ENCODE measurements at regions not wholly inside any gene's neighbourhood (a gene's known extent, or its start where the extent isn't known, plus 50 kb on each side); places are given as distances from the start of the nearest gene placed in this dataset.

DNA sequence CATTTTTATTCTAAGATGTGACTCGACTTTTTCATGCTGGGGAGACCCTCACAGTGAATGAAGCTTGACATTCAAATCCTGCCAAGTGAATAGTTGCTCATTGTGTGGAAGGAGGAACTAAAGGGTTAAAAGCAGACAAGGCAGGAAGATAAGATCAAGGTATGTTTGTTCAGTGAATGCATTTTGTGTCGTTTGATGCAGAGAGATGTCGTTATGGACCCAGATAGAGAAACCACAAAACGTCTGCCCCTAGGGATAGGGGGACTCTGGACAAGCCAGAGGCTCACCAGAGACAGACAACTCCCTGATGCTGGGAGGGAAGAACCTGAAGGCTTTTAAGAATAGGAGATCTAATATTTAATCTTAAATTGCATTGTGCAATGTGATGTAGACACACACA, 72.5 kb upstream of the MYL2 start:
- no peak for TF ChIP-seq ESRRG (CRISPR knock-in tag; IDR thresholded peaks at IDR 0.05)
- TF ChIP-seq, protein P1, sequence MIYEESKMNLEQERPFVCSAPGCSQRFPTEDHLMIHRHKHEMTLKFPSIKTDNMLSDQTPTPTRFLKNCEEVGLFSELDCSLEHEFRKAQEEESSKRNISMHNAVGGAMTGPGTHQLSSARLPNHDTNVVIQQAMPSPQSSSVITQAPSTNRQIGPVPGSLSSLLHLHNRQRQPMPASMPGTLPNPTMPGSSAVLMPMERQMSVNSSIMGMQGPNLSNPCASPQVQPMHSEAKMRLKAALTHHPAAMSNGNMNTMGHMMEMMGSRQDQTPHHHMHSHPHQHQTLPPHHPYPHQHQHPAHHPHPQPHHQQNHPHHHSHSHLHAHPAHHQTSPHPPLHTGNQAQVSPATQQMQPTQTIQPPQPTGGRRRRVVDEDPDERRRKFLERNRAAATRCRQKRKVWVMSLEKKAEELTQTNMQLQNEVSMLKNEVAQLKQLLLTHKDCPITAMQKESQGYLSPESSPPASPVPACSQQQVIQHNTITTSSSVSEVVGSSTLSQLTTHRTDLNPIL (CRISPR knock-in tag; IDR thresholded peaks at IDR 0.05; ENCODE audit: low read depth): no peak
- TF ChIP-seq ARNTL (CRISPR knock-in tag; IDR thresholded peaks at IDR 0.05; ENCODE audit: borderline replicate concordance, low read depth): no peak
- TF ChIP-seq OSR1 (CRISPR knock-in tag; IDR thresholded peaks at IDR 0.05): no peak
- no peak for TF ChIP-seq PPARA (CRISPR knock-in tag; IDR thresholded peaks at IDR 0.05; ENCODE audit: borderline replicate concordance)
- no peak for TF ChIP-seq ZFP30 (CRISPR knock-in tag; IDR thresholded peaks at IDR 0.05)
- TF ChIP-seq, protein P2, sequence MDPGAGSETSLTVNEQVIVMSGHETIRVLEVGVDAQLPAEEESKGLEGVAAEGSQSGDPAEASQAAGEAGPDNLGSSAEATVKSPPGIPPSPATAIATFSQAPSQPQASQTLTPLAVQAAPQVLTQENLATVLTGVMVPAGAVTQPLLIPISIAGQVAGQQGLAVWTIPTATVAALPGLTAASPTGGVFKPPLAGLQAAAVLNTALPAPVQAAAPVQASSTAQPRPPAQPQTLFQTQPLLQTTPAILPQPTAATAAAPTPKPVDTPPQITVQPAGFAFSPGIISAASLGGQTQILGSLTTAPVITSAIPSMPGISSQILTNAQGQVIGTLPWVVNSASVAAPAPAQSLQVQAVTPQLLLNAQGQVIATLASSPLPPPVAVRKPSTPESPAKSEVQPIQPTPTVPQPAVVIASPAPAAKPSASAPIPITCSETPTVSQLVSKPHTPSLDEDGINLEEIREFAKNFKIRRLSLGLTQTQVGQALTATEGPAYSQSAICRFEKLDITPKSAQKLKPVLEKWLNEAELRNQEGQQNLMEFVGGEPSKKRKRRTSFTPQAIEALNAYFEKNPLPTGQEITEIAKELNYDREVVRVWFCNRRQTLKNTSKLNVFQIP (CRISPR knock-in tag; IDR thresholded peaks at IDR 0.05; ENCODE audit: borderline replicate concordance, low read depth): no peak
- no peak for TF ChIP-seq BACH2 (CRISPR knock-in tag; IDR thresholded peaks at IDR 0.05; ENCODE audit: borderline replicate concordance)
- TF ChIP-seq TOX (CRISPR knock-in tag; IDR thresholded peaks at IDR 0.05; ENCODE audit: borderline replicate concordance): no peak
- no peak for TF ChIP-seq ZNF8 (CRISPR knock-in tag; IDR thresholded peaks at IDR 0.05)
- TF ChIP-seq TCF4 (CRISPR knock-in tag; IDR thresholded peaks at IDR 0.05; ENCODE audit: borderline replicate concordance): no peak
- TF ChIP-seq ZNF70 (CRISPR knock-in tag; IDR thresholded peaks at IDR 0.05): no peak
- no peak for TF ChIP-seq ZFP3 (CRISPR knock-in tag; IDR thresholded peaks at IDR 0.05)
- no peak for TF ChIP-seq SNAI2 (CRISPR knock-in tag; IDR thresholded peaks at IDR 0.05)
- TF ChIP-seq, protein P3, sequence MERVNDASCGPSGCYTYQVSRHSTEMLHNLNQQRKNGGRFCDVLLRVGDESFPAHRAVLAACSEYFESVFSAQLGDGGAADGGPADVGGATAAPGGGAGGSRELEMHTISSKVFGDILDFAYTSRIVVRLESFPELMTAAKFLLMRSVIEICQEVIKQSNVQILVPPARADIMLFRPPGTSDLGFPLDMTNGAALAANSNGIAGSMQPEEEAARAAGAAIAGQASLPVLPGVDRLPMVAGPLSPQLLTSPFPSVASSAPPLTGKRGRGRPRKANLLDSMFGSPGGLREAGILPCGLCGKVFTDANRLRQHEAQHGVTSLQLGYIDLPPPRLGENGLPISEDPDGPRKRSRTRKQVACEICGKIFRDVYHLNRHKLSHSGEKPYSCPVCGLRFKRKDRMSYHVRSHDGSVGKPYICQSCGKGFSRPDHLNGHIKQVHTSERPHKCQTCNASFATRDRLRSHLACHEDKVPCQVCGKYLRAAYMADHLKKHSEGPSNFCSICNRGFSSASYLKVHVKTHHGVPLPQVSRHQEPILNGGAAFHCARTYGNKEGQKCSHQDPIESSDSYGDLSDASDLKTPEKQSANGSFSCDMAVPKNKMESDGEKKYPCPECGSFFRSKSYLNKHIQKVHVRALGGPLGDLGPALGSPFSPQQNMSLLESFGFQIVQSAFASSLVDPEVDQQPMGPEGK (CRISPR knock-in tag; IDR thresholded peaks at IDR 0.05; ENCODE audit: borderline replicate concordance): no peak
- no peak for ATAC-seq

DNA sequence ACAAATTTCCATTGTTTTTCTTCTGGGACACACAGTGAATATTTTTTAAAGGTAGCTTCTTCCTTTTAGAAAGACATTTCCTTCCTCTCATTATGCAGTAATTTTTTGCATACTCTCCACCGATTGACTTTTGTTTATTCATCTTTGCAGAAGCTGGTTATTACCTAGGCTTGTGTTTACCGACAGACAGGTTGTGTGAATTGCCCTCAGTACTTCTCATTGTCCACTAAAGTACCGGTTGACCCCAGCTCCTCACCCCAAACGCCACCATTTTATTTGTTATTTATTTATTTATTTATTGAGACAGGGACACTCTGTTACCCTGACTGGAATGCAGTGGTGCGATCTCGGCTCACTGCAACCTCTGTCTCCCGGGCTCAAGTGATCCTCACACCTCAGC, 63.4 kb upstream of the MYL2 start:
- no peak for TF ChIP-seq TCF4 (CRISPR knock-in tag; IDR thresholded peaks at IDR 0.05; ENCODE audit: borderline replicate concordance)
- TF ChIP-seq, protein P3 (CRISPR knock-in tag; IDR thresholded peaks at IDR 0.05; ENCODE audit: borderline replicate concordance): no peak
- no peak for TF ChIP-seq ISL1 (CRISPR knock-in tag; IDR thresholded peaks at IDR 0.05)
- no peak for TF ChIP-seq ZNF8 (CRISPR knock-in tag; IDR thresholded peaks at IDR 0.05)
- TF ChIP-seq ESRRG (CRISPR knock-in tag; IDR thresholded peaks at IDR 0.05): no peak
- TF ChIP-seq ZC3H10 (CRISPR knock-in tag; IDR thresholded peaks at IDR 0.05): no peak
- TF ChIP-seq ZNF565 (CRISPR knock-in tag; conservative IDR thresholded peaks at IDR 0.05; ENCODE audit: low read depth): no peak
- TF ChIP-seq, protein P2 (CRISPR knock-in tag; IDR thresholded peaks at IDR 0.05; ENCODE audit: borderline replicate concordance, low read depth): no peak
- TF ChIP-seq PPARA (CRISPR knock-in tag; IDR thresholded peaks at IDR 0.05; ENCODE audit: borderline replicate concordance): no peak
- TF ChIP-seq CSDC2 (CRISPR knock-in tag; IDR thresholded peaks at IDR 0.05): no peak
- no peak for TF ChIP-seq SNAI2 (CRISPR knock-in tag; IDR thresholded peaks at IDR 0.05)
- TF ChIP-seq GLIS3 (CRISPR knock-in tag; IDR thresholded peaks at IDR 0.05): no peak
- ATAC-seq: no peak

DNA sequence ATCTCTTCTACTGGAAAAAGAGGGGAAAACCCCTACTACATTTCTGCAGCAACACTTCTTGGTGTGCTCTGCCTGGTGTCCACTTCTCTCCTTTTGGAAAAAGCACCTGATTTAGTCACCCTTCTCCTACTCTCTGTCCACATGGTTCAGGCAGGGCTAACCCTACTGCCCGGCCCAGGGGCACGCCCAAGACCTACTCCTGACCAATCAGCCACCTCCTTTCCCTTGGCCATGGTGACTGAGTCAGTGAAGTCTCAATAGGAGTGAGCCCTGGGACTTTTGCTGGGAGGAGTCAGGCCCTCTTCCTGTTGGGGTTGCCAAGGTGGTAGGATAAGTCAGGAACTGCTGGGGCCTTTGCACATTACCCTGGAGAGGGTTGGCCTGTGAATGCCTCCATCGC, 52.5 kb upstream of the MYL2 start:
- ATAC-seq: no peak
- TF ChIP-seq GLIS3 (CRISPR knock-in tag; IDR thresholded peaks at IDR 0.05) (no peak), ISL1 (CRISPR knock-in tag; IDR thresholded peaks at IDR 0.05) (no peak), SNAI2 (CRISPR knock-in tag; IDR thresholded peaks at IDR 0.05) (no peak), ZNF8 (CRISPR knock-in tag; IDR thresholded peaks at IDR 0.05) (no peak)

DNA sequence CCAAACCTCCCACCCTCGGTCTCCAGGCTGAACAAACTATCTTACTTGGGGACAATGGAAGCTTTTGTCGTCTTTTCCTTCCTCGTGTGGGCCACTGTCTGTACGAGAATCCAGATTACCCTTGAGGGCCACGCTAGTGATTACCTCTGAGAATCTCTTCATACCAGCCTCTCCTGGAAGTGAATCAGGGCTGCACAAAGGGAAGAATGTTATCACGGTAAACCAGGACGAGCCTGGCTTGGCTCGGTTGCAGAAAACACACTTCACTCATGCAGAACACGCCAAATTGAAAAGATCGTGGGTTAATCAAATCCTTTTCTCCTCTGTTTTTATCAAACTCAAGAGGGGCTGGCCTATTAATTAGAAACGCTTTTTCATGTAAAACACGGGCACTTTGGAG, 51.6 kb upstream of the MYL2 start:
- no peak for ATAC-seq
- no peak for TF ChIP-seq ARNTL (CRISPR knock-in tag; IDR thresholded peaks at IDR 0.05; ENCODE audit: borderline replicate concordance, low read depth)
- no peak for TF ChIP-seq ZNF8 (CRISPR knock-in tag; IDR thresholded peaks at IDR 0.05)
- TF ChIP-seq BACH2 (CRISPR knock-in tag; IDR thresholded peaks at IDR 0.05; ENCODE audit: borderline replicate concordance): no peak
- no peak for TF ChIP-seq ISL1 (CRISPR knock-in tag; IDR thresholded peaks at IDR 0.05)
